ENCODE measurements at regions not wholly inside any gene's neighbourhood (a gene's known extent, or its start where the extent isn't known, plus 50 kb on each side); places are given as distances from the start of the nearest gene placed in this dataset.

DNA sequence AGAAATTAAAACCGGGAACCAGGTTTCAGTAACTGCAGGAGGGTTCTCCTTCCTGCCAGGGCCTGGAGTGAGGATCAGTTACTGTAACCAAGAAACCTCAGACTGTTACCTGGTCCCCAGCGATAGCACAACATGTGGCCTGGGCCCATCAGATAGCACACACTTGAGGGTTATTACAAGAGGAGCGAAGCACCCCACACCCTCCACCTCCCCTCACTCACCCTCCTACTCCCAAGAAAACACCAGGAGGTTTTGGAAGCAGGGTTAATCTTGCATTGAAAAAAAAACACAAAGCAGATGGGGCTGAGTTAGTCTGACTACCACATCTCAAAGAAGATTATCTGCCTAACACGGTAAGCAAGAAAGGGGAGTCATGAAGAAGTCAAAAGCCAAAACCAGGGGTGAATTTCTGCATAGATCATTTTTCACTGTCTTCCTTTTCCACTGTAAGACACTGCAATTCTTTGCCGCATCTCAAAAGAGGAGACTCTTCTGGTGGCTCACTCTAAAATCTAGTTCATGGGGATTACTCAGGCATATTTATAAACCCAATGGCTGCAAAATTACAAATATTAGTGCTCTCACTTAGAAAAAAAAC lies 75.9 kb upstream of the DOCK9 start:
- DNase-seq (ENCODE audit: low read depth, low spot score), result no peak

GRCh38 chr13:99055281-99055680 lies 77.4 kb upstream of the DOCK9 start:
- DNase-seq (ENCODE audit: low read depth, low spot score), result no peak

- DNase-seq (ENCODE audit: low read depth, low spot score), result no peak
These were observed 77.9 kb upstream of the DOCK9 start for GRCh38 chr13:99055735-99056134.

DNA sequence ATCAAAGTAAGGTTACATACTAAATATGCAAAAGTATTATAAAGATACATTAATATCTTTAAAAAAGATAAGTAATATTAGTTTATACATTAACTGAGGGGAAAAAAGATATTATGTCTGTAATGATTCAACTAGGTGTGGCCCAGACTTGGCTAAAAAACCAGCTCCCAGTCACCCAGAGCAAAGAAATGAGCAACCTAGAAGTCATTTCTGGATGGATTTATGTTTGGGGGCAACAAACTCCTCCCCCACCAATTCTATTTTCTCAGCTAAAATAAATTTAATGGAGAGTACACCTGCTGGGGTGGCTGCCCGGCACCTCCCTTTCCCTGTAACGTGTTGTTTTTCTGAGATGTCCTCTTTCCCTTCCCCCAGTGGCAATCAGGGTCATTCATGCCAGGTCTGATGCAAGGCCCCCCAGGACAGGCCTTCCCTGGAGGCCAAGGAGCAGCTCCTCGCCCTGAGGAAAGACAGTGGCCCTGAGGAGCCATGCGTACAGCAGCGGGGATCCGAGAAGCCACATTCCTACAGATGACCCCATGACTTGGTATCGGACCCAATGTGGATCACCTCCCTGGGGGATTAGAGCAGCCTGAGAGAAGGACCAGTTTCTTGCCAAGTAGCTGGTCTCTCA lies 78.6 kb upstream of the DOCK9 start:
- no peak for DNase-seq (ENCODE audit: low read depth, low spot score)

GRCh38 chr13:99057310-99057975 lies 79.6 kb upstream of the DOCK9 start:
- DNase-seq (ENCODE audit: low read depth, low spot score), result no peak

DNA sequence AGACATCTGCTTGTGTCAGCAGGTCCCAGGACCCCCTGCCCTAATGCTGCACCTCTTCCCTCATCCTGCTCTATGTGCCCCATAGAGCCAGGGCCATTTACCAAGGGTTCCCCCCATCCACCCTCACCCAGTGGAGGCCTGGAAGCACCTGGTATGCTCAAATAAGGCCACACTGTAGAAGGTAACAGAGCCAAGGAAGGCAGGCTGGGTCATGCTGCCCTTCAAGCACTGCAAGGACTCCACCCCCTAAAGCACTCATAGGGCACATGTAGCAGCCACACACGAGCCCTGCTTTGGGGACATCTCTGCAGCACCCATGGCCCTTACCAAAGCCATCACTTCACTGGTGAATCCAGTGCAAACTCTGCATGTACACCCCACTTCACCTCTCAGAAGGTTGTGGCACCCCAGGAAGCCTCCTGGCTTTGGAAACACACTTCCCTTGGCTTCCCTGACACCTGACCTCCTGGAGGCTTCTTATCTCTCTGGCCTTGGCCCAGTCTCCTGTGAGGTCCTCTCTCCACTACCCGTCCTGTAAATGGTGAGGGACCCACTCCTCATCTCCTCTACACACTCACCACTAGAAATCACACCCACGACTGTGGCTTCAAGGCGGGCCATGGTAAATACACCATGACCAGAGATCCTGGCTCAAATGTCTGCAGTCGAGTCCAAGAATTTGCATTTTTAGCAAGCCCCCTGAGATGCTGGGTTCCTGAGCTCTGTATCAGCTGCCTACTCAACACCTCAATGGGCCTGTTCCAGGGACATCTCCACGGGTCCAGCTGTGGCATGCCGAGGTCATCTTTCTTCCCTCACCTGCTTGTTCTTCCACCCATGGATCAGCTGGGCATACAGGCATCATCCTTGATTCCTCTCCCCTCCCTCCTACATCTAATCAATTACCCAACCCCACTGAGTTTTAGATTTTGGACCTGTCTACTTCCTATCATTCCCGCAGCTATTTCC lies 80.9 kb upstream of the DOCK9 start:
- no peak for DNase-seq (ENCODE audit: low read depth, low spot score)

GRCh38 chr13:99059498-99060075 lies 81.7 kb upstream of the DOCK9 start:
- DNase-seq (ENCODE audit: low read depth, low spot score), result no peak

- no peak for DNase-seq (ENCODE audit: low read depth, low spot score)
These were observed 83.5 kb upstream of the DOCK9 start for GRCh38 chr13:99061411-99061810.

DNA sequence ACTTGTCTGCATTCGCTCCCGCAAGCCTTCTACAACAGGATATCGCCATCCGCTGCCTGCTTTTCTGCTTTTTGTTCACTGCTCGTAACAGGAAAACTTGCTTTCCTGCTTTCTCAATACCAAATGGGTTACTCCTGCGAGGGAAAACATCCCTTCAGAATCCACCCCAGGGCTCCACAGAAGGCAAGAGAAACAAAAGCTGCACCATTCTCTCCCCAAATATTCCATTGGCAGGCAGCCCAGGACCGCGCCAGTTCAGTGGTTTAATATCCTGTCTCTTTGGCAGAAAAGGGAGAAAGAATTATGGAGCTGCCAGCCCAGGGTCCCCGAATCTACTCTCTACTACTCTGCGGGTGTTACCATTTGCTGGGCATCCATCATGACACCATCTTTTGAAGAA lies 84.7 kb upstream of the DOCK9 start:
- no peak for DNase-seq (ENCODE audit: low read depth, low spot score)

DNA sequence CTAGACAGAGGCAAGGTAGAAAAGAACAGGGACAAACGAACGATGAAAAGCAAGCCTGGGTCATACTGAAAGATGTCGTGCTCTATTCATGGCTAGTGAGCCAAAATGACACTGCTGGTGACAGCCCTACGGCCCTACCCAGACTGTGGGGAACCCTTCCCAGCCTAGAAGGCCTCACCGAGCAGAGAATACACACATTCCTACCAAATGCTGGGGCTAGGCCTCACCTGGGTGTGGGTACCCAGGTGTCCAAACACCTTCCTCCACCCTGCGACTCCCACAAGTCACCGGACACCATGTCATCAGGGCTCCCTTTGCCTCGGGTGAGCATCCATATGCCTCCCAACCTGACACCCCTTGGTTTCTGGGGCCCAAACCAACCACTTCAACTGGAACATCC lies 85.3 kb upstream of the DOCK9 start:
- no peak for DNase-seq (ENCODE audit: low read depth, low spot score)

DNA sequence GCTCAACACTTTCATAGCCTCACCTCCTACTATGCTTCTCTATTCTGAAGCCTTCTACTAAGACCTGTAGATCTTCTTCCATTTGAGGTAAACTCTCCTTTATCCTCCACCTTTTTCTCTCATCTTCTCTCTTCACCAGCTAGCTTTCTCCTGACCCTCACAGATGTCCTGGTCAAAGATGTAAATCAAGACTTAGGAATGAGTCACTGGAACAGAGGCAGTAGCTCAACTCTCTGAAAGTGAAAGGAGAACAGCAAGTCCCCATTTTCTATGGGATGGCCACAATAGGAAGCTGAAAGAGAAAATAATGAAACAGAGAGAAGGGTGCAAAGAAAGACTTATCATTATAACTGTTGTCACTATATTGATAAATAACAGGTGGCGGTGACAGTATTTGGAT lies 86.1 kb upstream of the DOCK9 start:
- DNase-seq (ENCODE audit: low read depth, low spot score), result no peak

GRCh38 chr13:99064624-99065234 lies 86.9 kb upstream of the DOCK9 start:
- no peak for DNase-seq (ENCODE audit: low read depth, low spot score)

DNA sequence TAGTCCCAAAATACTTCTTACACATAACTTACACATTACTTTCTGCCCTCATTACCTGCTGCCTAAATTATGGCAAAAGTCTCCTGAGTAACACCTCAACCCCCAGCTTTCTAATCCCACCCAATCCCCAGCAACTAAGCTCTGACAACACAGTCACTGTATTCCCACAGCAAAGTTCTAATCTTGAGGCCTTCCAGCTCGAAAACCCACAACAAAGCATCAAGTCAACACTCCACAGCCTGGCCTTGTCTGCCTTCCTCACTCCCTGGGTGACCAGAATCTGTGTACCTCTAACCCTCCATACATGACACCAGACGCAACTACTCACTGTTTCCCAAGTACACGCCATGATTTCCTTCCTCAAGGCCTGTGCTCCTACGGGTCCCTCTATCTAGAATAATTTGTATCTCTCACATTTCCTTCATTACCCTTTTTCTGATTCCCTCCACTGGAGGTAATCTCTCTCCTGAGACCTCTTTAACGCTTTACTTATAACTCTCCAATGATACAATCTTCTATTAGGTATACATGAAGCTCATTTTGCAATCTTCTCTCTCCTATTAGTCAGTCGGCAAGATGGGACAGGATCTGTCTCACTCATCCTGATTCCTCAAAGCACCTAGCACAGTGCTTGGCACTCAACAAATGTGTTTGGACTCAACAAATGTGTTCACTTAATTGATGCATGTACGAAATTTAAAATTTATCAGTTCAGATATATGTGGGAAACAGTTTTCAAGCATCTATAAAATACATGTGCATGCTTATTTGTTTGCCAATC lies 87.6 kb upstream of the DOCK9 start:
- DNase-seq (ENCODE audit: low read depth, low spot score), result no peak

GRCh38 chr13:99066219-99066618 lies 88.4 kb upstream of the DOCK9 start:
- no peak for DNase-seq (ENCODE audit: low read depth, low spot score)

DNA sequence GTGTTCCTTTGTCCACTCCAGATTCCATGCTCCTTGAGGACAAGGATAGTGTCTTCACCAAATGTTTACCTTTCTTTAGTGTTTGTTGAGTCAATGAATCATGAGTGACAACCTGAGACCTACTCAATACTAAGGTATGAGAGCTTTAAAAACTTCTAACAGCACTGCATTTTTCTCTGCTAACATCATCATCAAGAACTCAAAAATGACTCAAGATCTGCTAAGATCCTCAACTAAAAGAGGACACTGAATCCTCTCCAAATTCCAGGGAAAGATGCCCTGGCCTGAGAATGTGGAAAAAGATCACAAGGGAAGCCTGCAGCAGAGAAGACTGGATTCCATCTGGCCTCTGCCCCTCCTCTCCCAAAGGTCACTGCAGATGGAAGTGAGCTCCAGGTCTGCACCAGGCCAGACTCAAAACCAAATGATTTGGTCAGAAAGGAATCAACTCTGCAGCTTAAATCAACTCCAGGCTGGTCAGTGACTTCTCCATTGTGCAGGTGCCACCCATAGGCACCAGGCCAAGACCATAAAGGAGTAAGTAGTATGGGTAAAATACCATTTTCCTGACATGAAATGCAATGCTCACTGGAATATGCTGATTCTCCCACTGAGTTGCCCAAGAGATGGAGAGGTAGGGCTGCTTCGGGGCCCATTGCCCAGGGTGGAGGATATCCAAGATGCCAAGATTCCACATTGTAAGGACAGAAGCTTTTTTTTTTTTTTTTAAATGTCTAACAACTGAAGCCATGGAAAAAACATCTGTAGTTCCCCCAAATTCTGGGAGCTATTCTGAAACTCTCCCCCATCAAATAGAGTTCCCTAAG lies 89.5 kb upstream of the DOCK9 start:
- DNase-seq (ENCODE audit: low read depth, low spot score), result no peak

GRCh38 chr13:99071211-99071610 lies 93.3 kb upstream of the DOCK9 start:
- DNase-seq (ENCODE audit: low read depth, low spot score), result no peak

GRCh38 chr13:99071666-99072065 lies 93.8 kb upstream of the DOCK9 start:
- no peak for DNase-seq (ENCODE audit: low read depth, low spot score)

DNA sequence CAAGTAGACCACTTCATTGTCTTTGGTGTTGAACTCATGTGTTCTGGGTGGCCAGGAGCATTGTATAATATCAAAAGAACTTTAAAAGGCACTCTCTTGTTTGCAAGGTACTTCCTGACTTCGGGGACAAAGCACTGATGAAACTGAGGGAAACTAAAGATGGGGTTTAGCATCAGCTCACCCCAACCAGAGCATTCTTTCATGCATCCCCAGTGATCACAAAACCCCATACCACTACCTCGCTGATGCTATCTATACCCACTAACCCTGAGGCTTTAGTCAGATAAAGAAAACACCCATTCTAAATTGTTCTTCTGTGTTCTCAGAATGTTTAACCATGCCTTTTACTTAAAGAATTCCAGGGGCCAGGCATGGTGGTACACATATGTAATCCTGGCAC lies 94.5 kb upstream of the DOCK9 start:
- no peak for DNase-seq (ENCODE audit: low read depth, low spot score)

GRCh38 chr13:99072941-99073340 lies 95.1 kb upstream of the DOCK9 start:
- no peak for DNase-seq (ENCODE audit: low read depth, low spot score)

DNA sequence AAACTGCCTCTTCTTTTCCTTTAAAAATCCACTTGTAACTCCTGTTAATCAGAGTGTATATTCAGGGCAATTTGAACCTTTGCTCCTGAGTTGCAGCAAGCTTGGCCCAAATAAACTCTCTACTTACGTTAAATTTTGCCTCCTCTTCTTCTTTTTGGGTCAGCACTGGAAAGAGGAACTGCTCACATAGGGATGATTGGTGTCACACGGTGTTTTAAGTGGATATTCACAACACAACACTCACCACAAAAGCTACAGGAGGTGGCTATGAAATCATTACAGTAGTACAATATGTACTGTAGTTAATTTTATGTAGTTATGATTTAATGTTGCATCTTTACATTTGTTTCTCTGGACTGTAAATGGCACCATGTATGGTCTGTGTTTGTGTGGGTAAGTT lies 96.8 kb upstream of the DOCK9 start:
- DNase-seq (ENCODE audit: low read depth, low spot score), result no peak
